Endodermal cell (in vitro differentiated cells): ENCODE measurements at regions not wholly inside any gene's neighbourhood (a gene's known extent, or its start where the extent isn't known, plus 50 kb on each side); places are given as distances from the start of the nearest gene placed in this dataset.

Source experiments
- DNase-seq: peaks from one replicate; pipeline ENCODE4 v3.0.0-alpha.2; 2017
- H3K27ac ChIP-seq: 2 replicates; pipeline ENCODE4 v1.5.1; 2013; ENCODE audit warnings: mild to moderate bottlenecking, low read depth, low read length, moderate library complexity
- H3K27me3 ChIP-seq: 2 replicates; pipeline ENCODE4 v1.6.1; 2013; ENCODE audit warnings: mild to moderate bottlenecking, low read length, moderate library complexity; ENCODE audit not compliant: insufficient read depth, control insufficient read depth, poor library complexity, severe bottlenecking
- H3K36me3 ChIP-seq: 2 replicates; pipeline ENCODE4 v1.7.0; 2013; ENCODE audit warnings: mild to moderate bottlenecking, low read length, moderate library complexity; ENCODE audit not compliant: control insufficient read depth, insufficient read depth
- H3K4me1 ChIP-seq: one replicate; pipeline ENCODE4 v1.7.0; 2013; ENCODE audit warnings: low read length; ENCODE audit not compliant: control insufficient read depth, insufficient read depth
- H3K4me3 ChIP-seq: 2 replicates; pipeline ENCODE4 v1.5.1; 2013; ENCODE audit warnings: mild to moderate bottlenecking, low read length, moderate library complexity
- H3K9ac ChIP-seq: 2 replicates; pipeline ENCODE4 v1.6.1; 2013; ENCODE audit warnings: mild to moderate bottlenecking, low read length, moderate library complexity; ENCODE audit not compliant: poor library complexity, severe bottlenecking; ENCODE audit errors: extremely low read depth
- H3K9me3 ChIP-seq: 2 replicates; pipeline ENCODE4 v1.6.1; 2013; ENCODE audit warnings: mild to moderate bottlenecking, low read length, moderate library complexity; ENCODE audit not compliant: control insufficient read depth
- H3K27ac Mint-ChIP-seq: 2 replicates; pipeline ENCODE4 v1.8.0; 2020; ENCODE audit warnings: mixed read lengths
- H3K27me3 Mint-ChIP-seq: 2 replicates; pipeline ENCODE4 v1.8.0; 2021; ENCODE audit warnings: mild to moderate bottlenecking, mixed read lengths; ENCODE audit not compliant: insufficient read depth
- H3K36me3 Mint-ChIP-seq: 2 replicates; pipeline ENCODE4 v1.8.0; 2020; ENCODE audit warnings: low read depth, mixed read lengths
- H3K4me1 Mint-ChIP-seq: 2 replicates; pipeline ENCODE4 v1.8.0; 2020; ENCODE audit warnings: mixed read lengths
- H3K4me3 Mint-ChIP-seq: 2 replicates; pipeline ENCODE4 v1.8.0; 2020; ENCODE audit warnings: mild to moderate bottlenecking, moderate library complexity, mixed read lengths
- H3K9me3 Mint-ChIP-seq: 2 replicates; pipeline ENCODE4 v1.8.0; 2020; ENCODE audit warnings: mild to moderate bottlenecking, mixed read lengths
- CTCF ChIP-seq: fragments of 200-600 bp; sonication (generic); conservative IDR thresholded peaks from 2 replicates; pipeline ENCODE4 v1.5.0; 2021; ENCODE audit warnings: antibody characterized with exemption, mild to moderate bottlenecking
- WGBS, 2 experiments: methylation state at CpG; one replicate each; pipeline versions ENCODE4 v1.1.5 to v1.1.7; 2013; ENCODE audit warnings: missing lambda C conversion rate in 2 of 2, mixed read lengths in 1 of 2; ENCODE audit not compliant: insufficient coverage in 1 of 2, insufficient read length in 1 of 2; 5-methylcytosine and 5-hydroxymethylcytosine counted together

- H3K9me3 Mint-ChIP-seq = no peaks in the 10 kb centered on the region
- 89% methylated on average over 5 of the region's 5 CpGs; no CpG with 5 or more reads in 1 of the 2 experiments for WGBS, 2 experiments
- no peak overlapping the region for H3K9ac ChIP-seq
Observed at GRCh38 chr9:107190936-107191290, 92.2 kb upstream of the RAD23B start.

GRCh38 chr9:107193251-107193650, 89.8 kb upstream of the RAD23B start:
- 89 to 100% methylated on average over 1 to 3 of the region's 3 CpGs for WGBS, 2 experiments
- Histone ChIP-seq H3K36me3 (no peaks in the 10 kb centered on the region), H3K27ac (no peak overlapping the region), H3K27me3 (no peaks in the 10 kb centered on the region), H3K9ac (no peak overlapping the region), H3K4me3 (no peak overlapping the region), H3K4me1 (peaks cover 12% of the 10 kb centered on the region), H3K9me3 (peaks cover 5% of the 10 kb centered on the region)
- no peaks in the 10 kb centered on the region for H3K36me3 Mint-ChIP-seq
- no peaks in the 10 kb centered on the region for H3K27me3 Mint-ChIP-seq
- no peaks in the 10 kb centered on the region for H3K9me3 Mint-ChIP-seq
- H3K4me1 Mint-ChIP-seq = peaks cover 62% of the 10 kb centered on the region
- H3K4me3 Mint-ChIP-seq = no peak overlapping the region
- no peak for DNase-seq
- TF ChIP-seq CTCF = no peak
- no peak overlapping the region for H3K27ac Mint-ChIP-seq

More at GRCh38 chr9:107190936-107191290, 92.2 kb upstream of the RAD23B start:
- no peaks in the 10 kb centered on the region for H3K27me3 ChIP-seq
- no peak overlapping the region for H3K4me3 ChIP-seq
- H3K36me3 ChIP-seq = no peaks in the 10 kb centered on the region
- TF ChIP-seq CTCF = no peak
- peaks cover 62% of the 10 kb centered on the region for H3K4me1 Mint-ChIP-seq
- H3K36me3 Mint-ChIP-seq = no peaks in the 10 kb centered on the region
- peak overlapping the region; percentile 72 for H3K27ac Mint-ChIP-seq
- peaks cover 5% of the 10 kb centered on the region for H3K9me3 ChIP-seq
- no peaks in the 10 kb centered on the region for H3K27me3 Mint-ChIP-seq
- H3K4me1 ChIP-seq = peaks cover 12% of the 10 kb centered on the region
- no peak for DNase-seq
- H3K4me3 Mint-ChIP-seq = no peak overlapping the region
- no peak overlapping the region for H3K27ac ChIP-seq

- Histone ChIP-seq H3K27me3 (no peaks in the 10 kb centered on the region), H3K9ac (no peak overlapping the region), H3K36me3 (no peaks in the 10 kb centered on the region), H3K4me3 (no peak overlapping the region), H3K4me1 (peaks cover 6% of the 10 kb centered on the region), H3K9me3 (peaks cover 9% of the 10 kb centered on the region), H3K27ac (no peak overlapping the region)
- Mint-ChIP-seq H3K9me3 (peaks cover 9% of the 10 kb centered on the region), H3K4me3 (no peak overlapping the region), H3K4me1 (peaks cover 21% of the 10 kb centered on the region), H3K27ac (no peak overlapping the region), H3K36me3 (no peaks in the 10 kb centered on the region), H3K27me3 (no peaks in the 10 kb centered on the region)
- no peak for TF ChIP-seq CTCF
- no peak for DNase-seq
- 80 to 84% methylated on average over 3 of the region's 3 CpGs for WGBS, 2 experiments
Observed at GRCh38 chr9:107198718-107199117, 84.4 kb upstream of the RAD23B start.
